K562 (cell line): ENCODE measurements at regions not wholly inside any gene's neighbourhood (a gene's known extent, or its start where the extent isn't known, plus 50 kb on each side); places are given as distances from the start of the nearest gene placed in this dataset.

Source experiments
- CBFA2T3 ChIP-seq: fragments of 450-650 bp; IDR thresholded peaks from 2 replicates; pipeline ENCODE4 v1.6.1; 2017
- DPF2 ChIP-seq: fragments of 450-650 bp; IDR thresholded peaks from 2 replicates; pipeline ENCODE4 v1.6.1; 2016
- FOXM1 ChIP-seq, 2 experiments: fragments of 450-650 bp in 1 of 2; sonication (generic) in 1 of 2; formaldehyde crosslinking in 1 of 2; IDR thresholded peaks; 2 replicates each; pipeline versions ENCODE4 v1.6.1 to v1.9.0; 2017 to 2022; ENCODE audit warnings: low read depth in 2 of 2, mild to moderate bottlenecking in 2 of 2, missing genetic modification reagents in 1 of 2, moderate library complexity in 1 of 2
- LEF1 ChIP-seq: fragments of 450-650 bp; IDR thresholded peaks from 2 replicates; pipeline ENCODE4 v1.6.1; 2016; ENCODE audit warnings: mild to moderate bottlenecking
- MTA2 ChIP-seq: fragments of 450-650 bp; IDR thresholded peaks from 2 replicates; pipeline ENCODE4 v1.6.1; 2016; ENCODE audit warnings: low read depth
- MYBL2 ChIP-seq, 2 experiments: fragments of 450-650 bp in 1 of 2; sonication (generic) in 1 of 2; formaldehyde crosslinking in 1 of 2; IDR thresholded peaks; 2 replicates each; pipeline versions ENCODE4 v1.6.1 to v1.8.1; 2017 to 2022; ENCODE audit warnings: borderline replicate concordance in 1 of 2, inconsistent platforms in 1 of 2, low read depth in 1 of 2, mild to moderate bottlenecking in 1 of 2, missing genetic modification reagents in 1 of 2, moderate library complexity in 1 of 2
- POLR2AphosphoS5 ChIP-seq: IDR thresholded peaks from 2 replicates; pipeline ENCODE4 v1.6.1; 2011; ENCODE audit warnings: mild to moderate bottlenecking, low read depth, low read length, moderate library complexity; ENCODE audit not compliant: control insufficient read depth, insufficient read depth
- SAP30 ChIP-seq: fragments of 200-600 bp; sonication (generic); IDR thresholded peaks from 2 replicates; pipeline ENCODE4 v1.6.1; 2012; ENCODE audit warnings: borderline replicate concordance, low read depth, mild to moderate bottlenecking, moderate library complexity, low read length, control low read depth, inconsistent platforms; ENCODE audit not compliant: insufficient read depth, poor library complexity, severe bottlenecking
- SETDB1 ChIP-seq: IDR thresholded peaks from one replicate; pipeline ENCODE4 v1.6.1; 2012; ENCODE audit warnings: low read length, control low read depth, inconsistent platforms
- SMARCA4 ChIP-seq: fragments of 450-650 bp; IDR thresholded peaks from 2 replicates; pipeline ENCODE4 v1.6.1; 2016
- SP2 ChIP-seq: IDR thresholded peaks from 2 replicates; pipeline ENCODE4 v1.6.1; 2011; ENCODE audit warnings: mild to moderate bottlenecking, low read depth, low read length, moderate library complexity; ENCODE audit not compliant: poor library complexity, severe bottlenecking; ENCODE audit errors: extremely low read depth
- TAL1 ChIP-seq: fragments of 450-650 bp; IDR thresholded peaks from 2 replicates; pipeline ENCODE4 v1.6.1; 2016; ENCODE audit warnings: mild to moderate bottlenecking
- ZFPM2 ChIP-seq: fragments of 250-450 bp; sonication (Bioruptor Pico); IDR thresholded peaks from 2 replicates; pipeline ENCODE4 v1.5.1; 2022; ENCODE audit warnings: mild to moderate bottlenecking
- TF ChIP-seq, protein P1 (sequence below), 2 experiments: IDR thresholded peaks in 1 of 2; conservative IDR thresholded peaks in 1 of 2; 2 replicates each; pipeline ENCODE4 v1.6.1; 2016; ENCODE audit warnings: low read depth in 2 of 2, mild to moderate bottlenecking in 1 of 2, missing compliant biosample characterization in 1 of 2, missing genetic modification characterization in 1 of 2, moderate library complexity in 1 of 2

DNA sequence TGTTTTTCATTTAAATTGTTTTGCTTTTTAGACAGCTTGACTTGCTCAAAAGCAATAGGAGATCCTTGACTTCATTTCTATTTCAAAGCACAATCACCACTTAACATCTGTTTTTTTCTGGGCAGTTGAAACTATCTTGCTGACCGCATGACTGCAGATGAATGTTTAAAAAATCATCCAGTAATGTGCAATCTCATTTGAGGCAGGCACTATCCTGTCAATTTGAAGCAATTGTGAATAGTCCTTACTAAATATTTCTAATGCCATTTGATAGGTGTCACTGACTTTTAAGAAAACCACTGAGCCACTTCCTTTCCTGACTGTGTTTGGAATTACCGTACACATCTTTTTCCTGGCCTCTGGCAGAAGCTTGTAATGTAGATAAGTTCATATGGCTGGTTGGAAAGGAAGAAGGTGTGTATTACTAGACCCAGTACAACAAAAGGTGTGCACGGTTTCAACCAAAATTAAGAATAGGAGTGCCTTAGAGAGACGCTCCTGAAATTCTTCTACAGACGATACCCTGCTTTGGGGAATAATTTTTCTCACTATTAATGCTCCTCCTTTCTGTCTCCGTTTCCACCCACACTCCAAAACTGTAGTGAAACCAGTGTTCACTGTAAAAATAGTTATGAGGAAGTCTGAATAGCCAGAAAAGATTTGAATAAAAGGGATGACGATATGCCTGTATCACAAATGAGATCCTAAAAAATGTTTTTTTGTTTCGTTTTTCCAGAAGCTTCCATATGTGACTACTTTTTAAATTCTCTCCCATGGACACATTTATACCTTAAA is 136.7 kb upstream of the MOCS2 start (continued):
- TF ChIP-seq POLR2AphosphoS5 (0 out of 2 replicates have a peak, but pooled peaks have one; percentile 35), SAP30 (no peak), MTA2 (peak; percentile 33; the same call in 1 of the 2 replicates), MYBL2 (IDR thresholded peaks at IDR 0.05; ENCODE audit: low read depth) (peak; percentile 79), MYBL2 (CRISPR knock-in tag; IDR thresholded peaks at IDR 0.05; ENCODE audit: borderline replicate concordance) (no peak), DPF2 (peak; percentile 73; the same call in 1 of the 2 replicates), ZFPM2 (CRISPR knock-in tag) (no peak), CBFA2T3 (peak; percentile 76), LEF1 (0 out of 2 replicates have a peak, but pooled peaks have one; percentile 15), SMARCA4 (peak; percentile 47), TAL1 (peak; percentile 71), FOXM1 (IDR thresholded peaks at IDR 0.05; ENCODE audit: low read depth) (0 out of 2 replicates have a peak, but pooled peaks have one; percentile 57), FOXM1 (CRISPR knock-in tag; IDR thresholded peaks at IDR 0.05; ENCODE audit: low read depth) (no peak), SETDB1 (no peak), SP2 (no peak)
- TF ChIP-seq, protein P1, sequence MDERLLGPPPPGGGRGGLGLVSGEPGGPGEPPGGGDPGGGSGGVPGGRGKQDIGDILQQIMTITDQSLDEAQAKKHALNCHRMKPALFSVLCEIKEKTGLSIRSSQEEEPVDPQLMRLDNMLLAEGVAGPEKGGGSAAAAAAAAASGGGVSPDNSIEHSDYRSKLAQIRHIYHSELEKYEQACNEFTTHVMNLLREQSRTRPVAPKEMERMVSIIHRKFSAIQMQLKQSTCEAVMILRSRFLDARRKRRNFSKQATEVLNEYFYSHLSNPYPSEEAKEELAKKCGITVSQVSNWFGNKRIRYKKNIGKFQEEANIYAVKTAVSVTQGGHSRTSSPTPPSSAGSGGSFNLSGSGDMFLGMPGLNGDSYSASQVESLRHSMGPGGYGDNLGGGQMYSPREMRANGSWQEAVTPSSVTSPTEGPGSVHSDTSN (CRISPR knock-in tag; IDR thresholded peaks at IDR 0.05; ENCODE audit: low read depth), result no peak
- TF ChIP-seq, protein P1 (tag; conservative IDR thresholded peaks at IDR 0.05; ENCODE audit: low read depth), result 0 out of 2 replicates have a peak, but pooled peaks have one; percentile 11
